Liver (tissue), 8 donors: ENCODE measurements at regions not wholly inside any gene's neighbourhood (a gene's known extent, or its start where the extent isn't known, plus 50 kb on each side); places are given as distances from the start of the nearest gene placed in this dataset.

Source experiments
- DNase-seq: peaks from one replicate; pipeline ENCODE4 v3.0.0-alpha.2; 2017; ENCODE audit warnings: low spot score
- H3K27ac ChIP-seq, 2 donors: one replicate each; pipeline ENCODE4 v1.7.0; 2013; ENCODE audit warnings: inconsistent platforms in 2 of 2, low read length in 2 of 2, control low read depth in 1 of 2, low read depth in 1 of 2, mild to moderate bottlenecking in 1 of 2
- H3K27me3 ChIP-seq, 4 donors: one replicate each; pipeline versions ENCODE4 v1.6.1 to v1.7.0; 2013; ENCODE audit warnings: low read length in 3 of 4, inconsistent platforms in 1 of 4, mild to moderate bottlenecking in 1 of 4, moderate library complexity in 1 of 4; ENCODE audit not compliant: control insufficient read depth in 4 of 4, insufficient read depth in 4 of 4
- H3K36me3 ChIP-seq, 4 donors: one replicate each; pipeline versions ENCODE4 v1.6.1 to v1.7.0; 2013; ENCODE audit warnings: low read length in 3 of 4, mild to moderate bottlenecking in 3 of 4, low read depth in 1 of 4, moderate library complexity in 1 of 4; ENCODE audit not compliant: control insufficient read depth in 4 of 4, insufficient read depth in 3 of 4
- H3K4me1 ChIP-seq, 4 donors: one replicate each; pipeline versions ENCODE4 v1.6.1 to v1.7.0; 2013; ENCODE audit warnings: low read length in 3 of 4, mild to moderate bottlenecking in 3 of 4, moderate library complexity in 1 of 4; ENCODE audit not compliant: control insufficient read depth in 4 of 4, insufficient read depth in 4 of 4
- H3K4me3 ChIP-seq, 3 donors: one replicate each; pipeline versions ENCODE4 v1.6.1 to v1.7.0; 2013; ENCODE audit warnings: low read length in 3 of 3, control low read depth in 1 of 3, low read depth in 1 of 3, mild to moderate bottlenecking in 1 of 3
- H3K9ac ChIP-seq, 2 donors: one replicate each; pipeline ENCODE4 v1.7.0; 2013; ENCODE audit warnings: low read length in 2 of 2, mild to moderate bottlenecking in 2 of 2, moderate library complexity in 2 of 2, control low read depth in 1 of 2, low read depth in 1 of 2
- H3K9me3 ChIP-seq, 4 donors: one replicate each; pipeline versions ENCODE4 v1.6.1 to v1.7.0; 2013; ENCODE audit warnings: low read length in 3 of 4; ENCODE audit not compliant: control insufficient read depth in 4 of 4
- EGR1 ChIP-seq, 2 donors: IDR thresholded peaks; 2 replicates each; pipeline ENCODE4 v1.6.1; 2016 to 2018; ENCODE audit warnings: antibody characterized with exemption in 2 of 2, low read depth in 2 of 2
- FOXA1 ChIP-seq: IDR thresholded peaks from 2 replicates; pipeline ENCODE4 v1.6.1; 2016; ENCODE audit warnings: antibody characterized with exemption
- FOXA2 ChIP-seq: IDR thresholded peaks from 2 replicates; pipeline ENCODE4 v1.6.1; 2016; ENCODE audit warnings: antibody characterized with exemption
- GABPA ChIP-seq, 2 donors: IDR thresholded peaks in 1 of 2; conservative IDR thresholded peaks in 1 of 2; 2 replicates each; pipeline ENCODE4 v1.6.1; 2016; ENCODE audit warnings: antibody characterized with exemption in 2 of 2, mild to moderate bottlenecking in 1 of 2, moderate library complexity in 1 of 2
- HNF4A ChIP-seq, 2 donors: conservative IDR thresholded peaks; 2 replicates each; pipeline ENCODE4 v1.6.1; 2016; ENCODE audit warnings: antibody characterized with exemption in 2 of 2, mild to moderate bottlenecking in 2 of 2
- HNF4G ChIP-seq: IDR thresholded peaks from 2 replicates; pipeline ENCODE4 v1.6.1; 2016; ENCODE audit warnings: antibody characterized with exemption
- JUND ChIP-seq, 2 donors: IDR thresholded peaks; 2 replicates each; pipeline ENCODE4 v1.6.1; 2016; ENCODE audit warnings: antibody characterized with exemption in 2 of 2
- NR2F2 ChIP-seq: IDR thresholded peaks from 2 replicates; pipeline ENCODE4 v1.6.1; 2016; ENCODE audit warnings: antibody characterized with exemption
- RAD21 ChIP-seq, 2 donors: IDR thresholded peaks; 2 replicates each; pipeline ENCODE4 v1.6.1; 2016; ENCODE audit warnings: antibody characterized with exemption in 2 of 2, mild to moderate bottlenecking in 2 of 2
- RXRA ChIP-seq, 2 donors: IDR thresholded peaks; 2 replicates each; pipeline ENCODE4 v1.6.1; 2017 to 2018; ENCODE audit warnings: antibody characterized with exemption in 2 of 2, mild to moderate bottlenecking in 1 of 2
- SP1 ChIP-seq: IDR thresholded peaks from 2 replicates; pipeline ENCODE4 v1.6.1; 2018; ENCODE audit warnings: antibody characterized with exemption, mild to moderate bottlenecking
- TAF1 ChIP-seq: conservative IDR thresholded peaks from 2 replicates; pipeline ENCODE4 v1.6.1; 2016; ENCODE audit warnings: antibody characterized with exemption, mild to moderate bottlenecking
- YY1 ChIP-seq: IDR thresholded peaks from 2 replicates; pipeline ENCODE4 v1.6.1; 2016; ENCODE audit warnings: antibody characterized with exemption, mild to moderate bottlenecking
- WGBS: extraction: QIAGEN DNeasy Blood & Tissue Kit; methylation state at CpG from one replicate; pipeline ENCODE4 v1.1.7; 2013; 5-methylcytosine and 5-hydroxymethylcytosine counted together
- TF ChIP-seq, protein P1 (sequence below): IDR thresholded peaks from 2 replicates; pipeline ENCODE4 v1.6.1; 2016; ENCODE audit warnings: antibody characterized with exemption
- TF ChIP-seq, protein P2 (sequence below): IDR thresholded peaks from 2 replicates; pipeline ENCODE4 v1.6.1; 2016; ENCODE audit warnings: antibody characterized with exemption, mild to moderate bottlenecking
- TF ChIP-seq, protein P3 (sequence below): IDR thresholded peaks from 2 replicates; pipeline ENCODE4 v1.6.1; 2016; ENCODE audit warnings: antibody characterized with exemption
- TF ChIP-seq, protein P4 (sequence below): IDR thresholded peaks from 2 replicates; pipeline ENCODE4 v1.6.1; 2016; ENCODE audit warnings: antibody characterized with exemption
- TF ChIP-seq, protein P5 (sequence below): fragments of 150-350 bp; IDR thresholded peaks from 2 replicates; pipeline ENCODE4 v1.5.1; 2017; ENCODE audit warnings: improper control_type of control experiment, low read depth, low read length; ENCODE audit not compliant: missing input control
- donor health status: healthy.
- donor health status: healthy.
- donor health status: healthy.
- donor health status: healthy.
- donor health status: healthy.

DNA sequence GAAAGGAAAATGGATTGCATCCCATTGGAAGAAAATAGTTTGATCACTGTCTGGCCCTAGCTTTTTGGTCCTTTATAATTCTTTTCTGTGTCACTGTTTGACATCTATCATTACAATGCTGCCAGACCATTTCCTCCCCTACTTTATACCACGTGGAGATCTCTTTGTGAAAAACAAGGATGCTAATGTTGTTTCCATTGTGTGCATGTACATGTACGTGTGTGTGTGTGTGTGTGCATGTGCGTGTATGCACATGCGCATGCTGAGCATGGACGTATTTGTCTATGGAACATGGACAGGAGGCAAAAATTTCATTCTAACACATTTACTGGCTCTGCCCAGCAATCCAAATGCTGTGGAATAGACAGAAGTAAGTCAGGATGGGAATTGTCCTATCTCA lies 153.1 kb upstream of the PLXNA2 start:
- Histone ChIP-seq H3K36me3 (no peaks in the 10 kb centered on the region), H3K9ac (no peak overlapping the region), H3K27ac (no peak overlapping the region), H3K27me3 (no peaks in the 10 kb centered on the region), H3K4me3 (no peak overlapping the region), H3K9me3 (no peaks in the 10 kb centered on the region), H3K4me1 (no peaks in the 10 kb centered on the region)
- no peak for DNase-seq
- TF ChIP-seq, protein P1, sequence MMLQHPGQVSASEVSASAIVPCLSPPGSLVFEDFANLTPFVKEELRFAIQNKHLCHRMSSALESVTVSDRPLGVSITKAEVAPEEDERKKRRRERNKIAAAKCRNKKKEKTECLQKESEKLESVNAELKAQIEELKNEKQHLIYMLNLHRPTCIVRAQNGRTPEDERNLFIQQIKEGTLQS, result no peak
- TF ChIP-seq FOXA2 (no peak), FOXA1 (no peak), YY1 (no peak), HNF4G (no peak), RAD21 (IDR thresholded peaks at IDR 0.05) (no peak), JUND (IDR thresholded peaks at IDR 0.05) (no peak), TAF1 (no peak), RXRA (IDR thresholded peaks at IDR 0.05) (no peak)
- TF ChIP-seq, protein P2, sequence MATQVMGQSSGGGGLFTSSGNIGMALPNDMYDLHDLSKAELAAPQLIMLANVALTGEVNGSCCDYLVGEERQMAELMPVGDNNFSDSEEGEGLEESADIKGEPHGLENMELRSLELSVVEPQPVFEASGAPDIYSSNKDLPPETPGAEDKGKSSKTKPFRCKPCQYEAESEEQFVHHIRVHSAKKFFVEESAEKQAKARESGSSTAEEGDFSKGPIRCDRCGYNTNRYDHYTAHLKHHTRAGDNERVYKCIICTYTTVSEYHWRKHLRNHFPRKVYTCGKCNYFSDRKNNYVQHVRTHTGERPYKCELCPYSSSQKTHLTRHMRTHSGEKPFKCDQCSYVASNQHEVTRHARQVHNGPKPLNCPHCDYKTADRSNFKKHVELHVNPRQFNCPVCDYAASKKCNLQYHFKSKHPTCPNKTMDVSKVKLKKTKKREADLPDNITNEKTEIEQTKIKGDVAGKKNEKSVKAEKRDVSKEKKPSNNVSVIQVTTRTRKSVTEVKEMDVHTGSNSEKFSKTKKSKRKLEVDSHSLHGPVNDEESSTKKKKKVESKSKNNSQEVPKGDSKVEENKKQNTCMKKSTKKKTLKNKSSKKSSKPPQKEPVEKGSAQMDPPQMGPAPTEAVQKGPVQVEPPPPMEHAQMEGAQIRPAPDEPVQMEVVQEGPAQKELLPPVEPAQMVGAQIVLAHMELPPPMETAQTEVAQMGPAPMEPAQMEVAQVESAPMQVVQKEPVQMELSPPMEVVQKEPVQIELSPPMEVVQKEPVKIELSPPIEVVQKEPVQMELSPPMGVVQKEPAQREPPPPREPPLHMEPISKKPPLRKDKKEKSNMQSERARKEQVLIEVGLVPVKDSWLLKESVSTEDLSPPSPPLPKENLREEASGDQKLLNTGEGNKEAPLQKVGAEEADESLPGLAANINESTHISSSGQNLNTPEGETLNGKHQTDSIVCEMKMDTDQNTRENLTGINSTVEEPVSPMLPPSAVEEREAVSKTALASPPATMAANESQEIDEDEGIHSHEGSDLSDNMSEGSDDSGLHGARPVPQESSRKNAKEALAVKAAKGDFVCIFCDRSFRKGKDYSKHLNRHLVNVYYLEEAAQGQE, result no peak
- TF ChIP-seq, protein P3, sequence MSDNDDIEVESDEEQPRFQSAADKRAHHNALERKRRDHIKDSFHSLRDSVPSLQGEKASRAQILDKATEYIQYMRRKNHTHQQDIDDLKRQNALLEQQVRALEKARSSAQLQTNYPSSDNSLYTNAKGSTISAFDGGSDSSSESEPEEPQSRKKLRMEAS, result no peak
- WGBS, result 87% methylated on average over 5 of the region's 5 CpGs

DNA sequence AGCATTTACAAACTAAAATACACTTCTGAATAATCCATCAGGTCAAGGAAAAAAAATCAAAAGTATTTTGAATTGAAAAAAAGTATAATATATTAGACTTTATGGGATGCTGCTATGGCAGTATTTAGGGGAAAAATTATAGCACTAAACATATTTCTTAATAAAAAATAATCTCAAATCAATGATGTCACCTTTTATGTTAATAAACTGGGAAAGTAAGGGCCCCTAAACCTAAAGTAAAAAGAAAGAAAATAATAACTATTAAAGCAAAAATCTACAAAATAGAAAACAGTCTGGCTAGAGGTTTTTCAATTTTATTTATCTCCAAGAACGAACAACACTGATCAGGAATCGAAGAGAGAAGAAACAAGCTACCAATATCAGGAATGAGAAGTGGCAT lies 160.8 kb upstream of the PLXNA2 start:
- WGBS, result 95% methylated on average over 2 of the region's 2 CpGs
- H3K4me3 ChIP-seq, result no peak overlapping the region
- no peaks in the 10 kb centered on the region for H3K27me3 ChIP-seq
- H3K9me3 ChIP-seq, result no peaks in the 10 kb centered on the region
- no peaks in the 10 kb centered on the region for H3K4me1 ChIP-seq
- no peaks in the 10 kb centered on the region for H3K36me3 ChIP-seq
- no peak for DNase-seq
- H3K27ac ChIP-seq, result no peak overlapping the region
- TF ChIP-seq, protein P2, result no peak
- TF ChIP-seq TAF1, result no peak
- TF ChIP-seq EGR1 (IDR thresholded peaks at IDR 0.05; ENCODE audit: low read depth in 2 of 2), result no peak
- TF ChIP-seq, protein P3, result no peak
- no peak for TF ChIP-seq RXRA (IDR thresholded peaks at IDR 0.05)
- no peak for TF ChIP-seq GABPA (IDR thresholded peaks at IDR 0.05 in 1 of 2, conservative IDR thresholded peaks at IDR 0.05 in 1 of 2)
- no peak for TF ChIP-seq HNF4A (conservative IDR thresholded peaks at IDR 0.05)
- TF ChIP-seq, protein P1, result no peak
- TF ChIP-seq, protein P4, sequence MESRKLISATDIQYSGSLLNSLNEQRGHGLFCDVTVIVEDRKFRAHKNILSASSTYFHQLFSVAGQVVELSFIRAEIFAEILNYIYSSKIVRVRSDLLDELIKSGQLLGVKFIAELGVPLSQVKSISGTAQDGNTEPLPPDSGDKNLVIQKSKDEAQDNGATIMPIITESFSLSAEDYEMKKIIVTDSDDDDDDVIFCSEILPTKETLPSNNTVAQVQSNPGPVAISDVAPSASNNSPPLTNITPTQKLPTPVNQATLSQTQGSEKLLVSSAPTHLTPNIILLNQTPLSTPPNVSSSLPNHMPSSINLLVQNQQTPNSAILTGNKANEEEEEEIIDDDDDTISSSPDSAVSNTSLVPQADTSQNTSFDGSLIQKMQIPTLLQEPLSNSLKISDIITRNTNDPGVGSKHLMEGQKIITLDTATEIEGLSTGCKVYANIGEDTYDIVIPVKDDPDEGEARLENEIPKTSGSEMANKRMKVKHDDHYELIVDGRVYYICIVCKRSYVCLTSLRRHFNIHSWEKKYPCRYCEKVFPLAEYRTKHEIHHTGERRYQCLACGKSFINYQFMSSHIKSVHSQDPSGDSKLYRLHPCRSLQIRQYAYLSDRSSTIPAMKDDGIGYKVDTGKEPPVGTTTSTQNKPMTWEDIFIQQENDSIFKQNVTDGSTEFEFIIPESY, result no peak
- TF ChIP-seq YY1, result no peak
- TF ChIP-seq FOXA2, result no peak
- TF ChIP-seq, protein P5, sequence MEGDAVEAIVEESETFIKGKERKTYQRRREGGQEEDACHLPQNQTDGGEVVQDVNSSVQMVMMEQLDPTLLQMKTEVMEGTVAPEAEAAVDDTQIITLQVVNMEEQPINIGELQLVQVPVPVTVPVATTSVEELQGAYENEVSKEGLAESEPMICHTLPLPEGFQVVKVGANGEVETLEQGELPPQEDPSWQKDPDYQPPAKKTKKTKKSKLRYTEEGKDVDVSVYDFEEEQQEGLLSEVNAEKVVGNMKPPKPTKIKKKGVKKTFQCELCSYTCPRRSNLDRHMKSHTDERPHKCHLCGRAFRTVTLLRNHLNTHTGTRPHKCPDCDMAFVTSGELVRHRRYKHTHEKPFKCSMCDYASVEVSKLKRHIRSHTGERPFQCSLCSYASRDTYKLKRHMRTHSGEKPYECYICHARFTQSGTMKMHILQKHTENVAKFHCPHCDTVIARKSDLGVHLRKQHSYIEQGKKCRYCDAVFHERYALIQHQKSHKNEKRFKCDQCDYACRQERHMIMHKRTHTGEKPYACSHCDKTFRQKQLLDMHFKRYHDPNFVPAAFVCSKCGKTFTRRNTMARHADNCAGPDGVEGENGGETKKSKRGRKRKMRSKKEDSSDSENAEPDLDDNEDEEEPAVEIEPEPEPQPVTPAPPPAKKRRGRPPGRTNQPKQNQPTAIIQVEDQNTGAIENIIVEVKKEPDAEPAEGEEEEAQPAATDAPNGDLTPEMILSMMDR, result no peak
- TF ChIP-seq RAD21 (IDR thresholded peaks at IDR 0.05), result no peak
- no peak for TF ChIP-seq SP1
- TF ChIP-seq FOXA1, result no peak
- no peak for TF ChIP-seq NR2F2
- no peak for TF ChIP-seq HNF4G
- no peak for TF ChIP-seq JUND (IDR thresholded peaks at IDR 0.05)
- H3K9ac ChIP-seq, result no peak overlapping the region
